ENCODE measurements at regions not wholly inside any gene's neighbourhood (a gene's known extent, or its start where the extent isn't known, plus 50 kb on each side); places are given as distances from the start of the nearest gene placed in this dataset.

DNA sequence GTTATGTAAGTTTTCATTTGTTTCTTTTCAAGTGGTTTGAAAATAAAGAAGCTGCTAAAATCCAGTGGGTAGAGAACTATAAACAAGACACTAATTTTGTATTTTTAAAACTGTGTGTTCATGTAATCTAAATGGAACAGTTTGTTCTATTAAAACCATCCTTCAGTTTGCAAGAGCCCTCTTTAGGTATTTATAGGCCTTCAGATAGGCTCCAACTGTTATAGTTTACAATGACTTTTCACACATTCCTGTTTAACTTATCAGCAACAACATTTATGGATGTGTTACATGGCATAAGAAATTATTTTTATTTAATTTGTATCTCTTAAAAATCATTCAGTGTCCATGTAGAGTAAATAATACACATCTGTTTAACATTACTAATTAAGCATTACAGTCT, 126.7 kb upstream of the SLCO6A1 start:
- no peak for TF ChIP-seq EZH2phosphoT487 (IDR thresholded peaks at IDR 0.05; ENCODE audit: unreplicated experiment)
- TF ChIP-seq, protein P1, sequence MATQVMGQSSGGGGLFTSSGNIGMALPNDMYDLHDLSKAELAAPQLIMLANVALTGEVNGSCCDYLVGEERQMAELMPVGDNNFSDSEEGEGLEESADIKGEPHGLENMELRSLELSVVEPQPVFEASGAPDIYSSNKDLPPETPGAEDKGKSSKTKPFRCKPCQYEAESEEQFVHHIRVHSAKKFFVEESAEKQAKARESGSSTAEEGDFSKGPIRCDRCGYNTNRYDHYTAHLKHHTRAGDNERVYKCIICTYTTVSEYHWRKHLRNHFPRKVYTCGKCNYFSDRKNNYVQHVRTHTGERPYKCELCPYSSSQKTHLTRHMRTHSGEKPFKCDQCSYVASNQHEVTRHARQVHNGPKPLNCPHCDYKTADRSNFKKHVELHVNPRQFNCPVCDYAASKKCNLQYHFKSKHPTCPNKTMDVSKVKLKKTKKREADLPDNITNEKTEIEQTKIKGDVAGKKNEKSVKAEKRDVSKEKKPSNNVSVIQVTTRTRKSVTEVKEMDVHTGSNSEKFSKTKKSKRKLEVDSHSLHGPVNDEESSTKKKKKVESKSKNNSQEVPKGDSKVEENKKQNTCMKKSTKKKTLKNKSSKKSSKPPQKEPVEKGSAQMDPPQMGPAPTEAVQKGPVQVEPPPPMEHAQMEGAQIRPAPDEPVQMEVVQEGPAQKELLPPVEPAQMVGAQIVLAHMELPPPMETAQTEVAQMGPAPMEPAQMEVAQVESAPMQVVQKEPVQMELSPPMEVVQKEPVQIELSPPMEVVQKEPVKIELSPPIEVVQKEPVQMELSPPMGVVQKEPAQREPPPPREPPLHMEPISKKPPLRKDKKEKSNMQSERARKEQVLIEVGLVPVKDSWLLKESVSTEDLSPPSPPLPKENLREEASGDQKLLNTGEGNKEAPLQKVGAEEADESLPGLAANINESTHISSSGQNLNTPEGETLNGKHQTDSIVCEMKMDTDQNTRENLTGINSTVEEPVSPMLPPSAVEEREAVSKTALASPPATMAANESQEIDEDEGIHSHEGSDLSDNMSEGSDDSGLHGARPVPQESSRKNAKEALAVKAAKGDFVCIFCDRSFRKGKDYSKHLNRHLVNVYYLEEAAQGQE (IDR thresholded peaks at IDR 0.05; ENCODE audit: unreplicated experiment): no peak
- TF ChIP-seq, protein P2, sequence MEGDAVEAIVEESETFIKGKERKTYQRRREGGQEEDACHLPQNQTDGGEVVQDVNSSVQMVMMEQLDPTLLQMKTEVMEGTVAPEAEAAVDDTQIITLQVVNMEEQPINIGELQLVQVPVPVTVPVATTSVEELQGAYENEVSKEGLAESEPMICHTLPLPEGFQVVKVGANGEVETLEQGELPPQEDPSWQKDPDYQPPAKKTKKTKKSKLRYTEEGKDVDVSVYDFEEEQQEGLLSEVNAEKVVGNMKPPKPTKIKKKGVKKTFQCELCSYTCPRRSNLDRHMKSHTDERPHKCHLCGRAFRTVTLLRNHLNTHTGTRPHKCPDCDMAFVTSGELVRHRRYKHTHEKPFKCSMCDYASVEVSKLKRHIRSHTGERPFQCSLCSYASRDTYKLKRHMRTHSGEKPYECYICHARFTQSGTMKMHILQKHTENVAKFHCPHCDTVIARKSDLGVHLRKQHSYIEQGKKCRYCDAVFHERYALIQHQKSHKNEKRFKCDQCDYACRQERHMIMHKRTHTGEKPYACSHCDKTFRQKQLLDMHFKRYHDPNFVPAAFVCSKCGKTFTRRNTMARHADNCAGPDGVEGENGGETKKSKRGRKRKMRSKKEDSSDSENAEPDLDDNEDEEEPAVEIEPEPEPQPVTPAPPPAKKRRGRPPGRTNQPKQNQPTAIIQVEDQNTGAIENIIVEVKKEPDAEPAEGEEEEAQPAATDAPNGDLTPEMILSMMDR (conservative IDR thresholded peaks at IDR 0.05; ENCODE audit: low read depth in 2 of 2): no peak
- no peak for TF ChIP-seq EZH2 (IDR thresholded peaks at IDR 0.05; ENCODE audit: low read depth, unreplicated experiment)
- no peak for TF ChIP-seq POLR2AphosphoS5 (IDR thresholded peaks at IDR 0.05; ENCODE audit: low read depth)
- no peak for TF ChIP-seq CREB1 (CRISPR knock-in tag; IDR thresholded peaks at IDR 0.05; ENCODE audit: low read depth)
- no peak for TF ChIP-seq NANOG (IDR thresholded peaks at IDR 0.05; ENCODE audit: borderline replicate concordance)
